GM21381 (cell line): ENCODE measurements at regions not wholly inside any gene's neighbourhood (a gene's known extent, or its start where the extent isn't known, plus 50 kb on each side); places are given as distances from the start of the nearest gene placed in this dataset.
"Not testable (repeated sequence)": the region's sequence is repeated elsewhere in the genome, so short reads cannot be mapped to it uniquely, and the experiment has no call there.

Experiments
- ATAC-seq: cut with Tn5 transposase; IDR thresholded peaks from one replicate; pipeline ENCODE4 v1.9.1; 2021; ENCODE audit warnings: mild to moderate bottlenecking, moderate library complexity; ENCODE audit not compliant: unreplicated experiment

- no peak for ATAC-seq
Measured at GRCh38 chr7:136424058-136424457, 444.4 kb upstream of the CHRM2 start.

- not testable (repeated sequence) for ATAC-seq
Measured at GRCh38 chr7:136419740-136420139, 442.6 kb upstream of the MTPN start.

- ATAC-seq = no peak
Measured at GRCh38 chr7:136412952-136413351, 435.8 kb upstream of the MTPN start.

GRCh38 chr7:136405931-136406777 lies 429.0 kb upstream of the MTPN start:
- peak; percentile 95 for ATAC-seq

- no peak for ATAC-seq
Measured at GRCh38 chr7:136403591-136403990, 426.4 kb upstream of the MTPN start.

GRCh38 chr7:136400877-136401276 lies 423.7 kb upstream of the MTPN start:
- no peak for ATAC-seq

GRCh38 chr7:136399385-136399784 lies 422.2 kb upstream of the MTPN start:
- no peak for ATAC-seq

- ATAC-seq = no peak
Measured at GRCh38 chr7:136392856-136393255, 415.7 kb upstream of the MTPN start.

GRCh38 chr7:136391371-136391770 lies 414.2 kb upstream of the MTPN start:
- ATAC-seq = no peak

- ATAC-seq = no peak
Measured at GRCh38 chr7:136389933-136390332, 412.8 kb upstream of the MTPN start.

GRCh38 chr7:136386876-136387275 lies 409.7 kb upstream of the MTPN start:
- no peak for ATAC-seq

- ATAC-seq = not testable (repeated sequence)
Measured at GRCh38 chr7:136371409-136371808, 394.2 kb upstream of the MTPN start.

- no peak for ATAC-seq
Measured at GRCh38 chr7:136370137-136370536, 393.0 kb upstream of the MTPN start.

GRCh38 chr7:136369225-136369624 lies 392.1 kb upstream of the MTPN start:
- ATAC-seq = no peak

GRCh38 chr7:136359333-136359903 lies 382.3 kb upstream of the MTPN start:
- ATAC-seq = peak; percentile 95

GRCh38 chr7:136353287-136353686 lies 376.1 kb upstream of the MTPN start:
- ATAC-seq = peak; percentile 74

- ATAC-seq = no peak
Measured at GRCh38 chr7:136348542-136349192, 371.5 kb upstream of the MTPN start.

GRCh38 chr7:136348142-136348541 lies 371.0 kb upstream of the MTPN start:
- ATAC-seq = no peak

GRCh38 chr7:136347488-136347887 lies 370.3 kb upstream of the MTPN start:
- ATAC-seq = no peak

GRCh38 chr7:136342251-136342650 lies 365.1 kb upstream of the MTPN start:
- no peak for ATAC-seq

- no peak for ATAC-seq
Measured at GRCh38 chr7:136339464-136339863, 362.3 kb upstream of the MTPN start.

- no peak for ATAC-seq
Measured at GRCh38 chr7:136336932-136337331, 359.8 kb upstream of the MTPN start.
